C4-2B (cell line): ENCODE measurements at regions not wholly inside any gene's neighbourhood (a gene's known extent, or its start where the extent isn't known, plus 50 kb on each side); places are given as distances from the start of the nearest gene placed in this dataset.

ENCODE experiments used
- ZFX ChIP-seq: fragments of 450-650 bp; IDR thresholded peaks from 2 replicates; pipeline ENCODE4 v1.6.1; 2017
- TF ChIP-seq, protein P1 (sequence below): fragments of 450-650 bp; conservative IDR thresholded peaks from 2 replicates; pipeline ENCODE4 v1.5.1; 2017; ENCODE audit warnings: mild to moderate bottlenecking

- TF ChIP-seq, protein P1, sequence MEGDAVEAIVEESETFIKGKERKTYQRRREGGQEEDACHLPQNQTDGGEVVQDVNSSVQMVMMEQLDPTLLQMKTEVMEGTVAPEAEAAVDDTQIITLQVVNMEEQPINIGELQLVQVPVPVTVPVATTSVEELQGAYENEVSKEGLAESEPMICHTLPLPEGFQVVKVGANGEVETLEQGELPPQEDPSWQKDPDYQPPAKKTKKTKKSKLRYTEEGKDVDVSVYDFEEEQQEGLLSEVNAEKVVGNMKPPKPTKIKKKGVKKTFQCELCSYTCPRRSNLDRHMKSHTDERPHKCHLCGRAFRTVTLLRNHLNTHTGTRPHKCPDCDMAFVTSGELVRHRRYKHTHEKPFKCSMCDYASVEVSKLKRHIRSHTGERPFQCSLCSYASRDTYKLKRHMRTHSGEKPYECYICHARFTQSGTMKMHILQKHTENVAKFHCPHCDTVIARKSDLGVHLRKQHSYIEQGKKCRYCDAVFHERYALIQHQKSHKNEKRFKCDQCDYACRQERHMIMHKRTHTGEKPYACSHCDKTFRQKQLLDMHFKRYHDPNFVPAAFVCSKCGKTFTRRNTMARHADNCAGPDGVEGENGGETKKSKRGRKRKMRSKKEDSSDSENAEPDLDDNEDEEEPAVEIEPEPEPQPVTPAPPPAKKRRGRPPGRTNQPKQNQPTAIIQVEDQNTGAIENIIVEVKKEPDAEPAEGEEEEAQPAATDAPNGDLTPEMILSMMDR, result no peak
- TF ChIP-seq ZFX, result no peak
These were observed 84.9 kb downstream of the OLIG3 start for GRCh38 chr6:137409266-137409777.
